Activated CD8-positive, alpha-beta memory T cell treated with anti-CD3 and anti-CD28 coated beads, Interleukin-2, amount 10 ng/mL, durations not matched to agents 7 days and 5 days (primary cell): ENCODE measurements at regions not wholly inside any gene's neighbourhood (a gene's known extent, or its start where the extent isn't known, plus 50 kb on each side); places are given as distances from the start of the nearest gene placed in this dataset.

ENCODE experiments used
- ATAC-seq: fragments of 150-1000 bp; cut with Tn5 transposase; one replicate; pipeline ENCODE4 v1.10.0; 2021; ENCODE audit warnings: moderate library complexity
- CTCF ChIA-PET: fragments of 350-600 bp; sonication (Branson Sonifier 250); formaldehyde crosslinking; loops from one replicate; lab custom pipeline; 2021; ENCODE audit warnings: antibody characterized with exemption; lab: Charles Lee
- DNase-seq: peaks from one replicate; pipeline ENCODE4 v3.0.0-alpha.2; 2020
- H3K27ac Mint-ChIP-seq: one replicate; pipeline ENCODE4 v1.8.0; 2021; ENCODE audit warnings: mild to moderate bottlenecking, mixed read lengths
- H3K27me3 Mint-ChIP-seq: one replicate; pipeline ENCODE4 v1.8.0; 2021; ENCODE audit warnings: mixed read lengths
- H3K36me3 Mint-ChIP-seq: one replicate; pipeline ENCODE4 v1.8.0; 2021; ENCODE audit warnings: mild to moderate bottlenecking, mixed read lengths
- H3K4me1 Mint-ChIP-seq: one replicate; pipeline ENCODE4 v1.8.0; 2021; ENCODE audit warnings: mixed read lengths
- H3K4me3 Mint-ChIP-seq: one replicate; pipeline ENCODE4 v1.8.0; 2021; ENCODE audit warnings: mild to moderate bottlenecking, moderate library complexity, mixed read lengths
- H3K9me3 Mint-ChIP-seq: one replicate; pipeline ENCODE4 v1.8.0; 2022; ENCODE audit warnings: low read depth, mixed read lengths

DNA sequence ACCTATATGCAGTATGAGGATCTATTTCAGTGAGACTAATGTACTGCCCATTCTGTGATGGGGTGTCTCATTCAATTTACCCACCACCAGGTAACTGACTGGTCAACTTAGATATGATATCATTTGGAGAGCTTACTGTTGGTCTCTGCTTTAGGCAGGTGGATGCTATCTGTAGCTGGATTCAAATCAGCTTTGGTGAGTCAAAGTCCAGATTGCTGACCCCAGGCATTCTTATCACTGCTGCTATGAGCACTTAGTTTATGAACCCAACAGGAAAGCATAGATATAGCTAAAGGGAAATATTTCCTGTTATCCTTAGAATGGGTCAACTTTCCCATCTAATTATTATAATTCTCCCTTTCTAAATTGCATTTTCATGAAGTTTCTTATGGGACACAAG, 1295.2 kb upstream of the SPRY2 start:
- Mint-ChIP-seq H3K4me1 (no peaks in the 10 kb centered on the region), H3K9me3 (peaks cover 4% of the 10 kb centered on the region), H3K27me3 (no peaks in the 10 kb centered on the region), H3K27ac (no peak overlapping the region), H3K4me3 (no peak overlapping the region), H3K36me3 (no peaks in the 10 kb centered on the region)
- ATAC-seq (no peak), DNase-seq (no peak)
- CTCF ChIA-PET: no interaction called here

DNA sequence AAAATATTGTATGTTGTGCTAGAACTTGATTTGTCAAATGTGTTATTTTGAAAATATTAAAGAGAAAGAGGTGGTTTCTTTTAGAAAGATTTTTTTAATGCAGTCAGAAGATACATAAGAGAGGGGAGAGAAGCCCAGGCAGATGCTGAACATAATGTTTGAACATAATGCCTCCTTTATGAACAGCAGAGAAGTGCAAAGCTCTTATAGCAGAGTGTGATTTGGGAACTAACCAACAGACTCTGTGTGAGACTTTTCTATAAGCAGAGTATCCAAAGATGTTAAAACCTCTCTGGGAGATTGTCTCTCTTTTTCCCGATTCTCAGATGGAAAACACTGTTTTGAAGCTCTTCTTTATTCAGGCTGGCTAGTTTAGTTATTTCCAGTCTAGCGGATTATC, 1274.1 kb upstream of the SPRY2 start:
- no peaks in the 10 kb centered on the region for H3K36me3 Mint-ChIP-seq
- CTCF ChIA-PET: no interaction called here
- DNase-seq: no peak
- H3K27me3 Mint-ChIP-seq: no peaks in the 10 kb centered on the region
- H3K4me3 Mint-ChIP-seq: no peak overlapping the region
- H3K27ac Mint-ChIP-seq: no peak overlapping the region
- no peaks in the 10 kb centered on the region for H3K4me1 Mint-ChIP-seq
- peaks cover 3% of the 10 kb centered on the region for H3K9me3 Mint-ChIP-seq
- ATAC-seq: no peak

DNA sequence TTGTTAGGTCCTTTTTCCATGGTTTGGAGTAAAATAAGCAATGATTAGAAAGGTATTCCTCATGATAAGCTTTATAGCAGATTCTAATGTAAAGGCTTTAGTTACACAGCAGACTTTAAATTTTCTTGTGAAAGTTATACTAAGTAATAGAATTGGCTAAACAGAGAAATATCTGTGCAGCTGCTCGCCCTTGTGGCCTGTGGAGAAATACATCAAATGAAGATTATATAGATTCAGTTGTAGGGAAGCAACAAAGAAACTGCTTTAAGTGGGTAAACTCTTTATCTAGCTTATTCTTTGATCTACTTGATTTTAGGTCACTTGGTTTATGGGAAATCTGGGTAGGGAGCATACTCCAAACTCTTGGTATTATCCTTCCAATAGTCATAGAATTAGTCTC, 1269.7 kb upstream of the SPRY2 start:
- CTCF ChIA-PET: no interaction called here

DNA sequence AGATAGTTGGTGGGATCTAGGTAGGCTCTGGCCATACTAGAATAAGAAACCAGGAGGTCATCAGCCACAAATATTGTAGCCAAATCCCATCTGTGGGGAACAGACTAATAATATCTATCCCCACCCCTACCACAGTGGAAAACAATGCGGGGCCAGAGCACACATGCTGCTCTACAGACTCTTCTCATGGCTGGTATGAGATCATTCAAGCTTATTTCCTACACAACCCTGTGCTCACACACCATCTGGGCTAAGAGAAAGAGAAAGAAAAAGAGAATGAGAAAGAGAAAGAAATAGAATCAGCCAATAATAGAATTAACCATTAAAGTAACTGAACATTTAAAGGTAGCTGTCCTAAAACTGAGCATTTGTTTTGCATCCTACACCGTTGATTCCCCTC, 1268.4 kb upstream of the SPRY2 start:
- Mint-ChIP-seq H3K36me3 (no peaks in the 10 kb centered on the region), H3K27ac (no peak overlapping the region), H3K4me1 (no peaks in the 10 kb centered on the region), H3K27me3 (no peaks in the 10 kb centered on the region), H3K9me3 (peaks cover 3% of the 10 kb centered on the region), H3K4me3 (no peak overlapping the region)
- DNase-seq: no peak
- CTCF ChIA-PET: no interaction called here
- ATAC-seq: no peak

More for the DNA sequence above, 1269.7 kb upstream of the SPRY2 start:
- no peaks in the 10 kb centered on the region for H3K4me1 Mint-ChIP-seq
- no peak for ATAC-seq
- no peaks in the 10 kb centered on the region for H3K36me3 Mint-ChIP-seq
- no peaks in the 10 kb centered on the region for H3K27me3 Mint-ChIP-seq
- peaks cover 3% of the 10 kb centered on the region for H3K9me3 Mint-ChIP-seq
- no peak overlapping the region for H3K27ac Mint-ChIP-seq
- DNase-seq: no peak
- H3K4me3 Mint-ChIP-seq: no peak overlapping the region

DNA sequence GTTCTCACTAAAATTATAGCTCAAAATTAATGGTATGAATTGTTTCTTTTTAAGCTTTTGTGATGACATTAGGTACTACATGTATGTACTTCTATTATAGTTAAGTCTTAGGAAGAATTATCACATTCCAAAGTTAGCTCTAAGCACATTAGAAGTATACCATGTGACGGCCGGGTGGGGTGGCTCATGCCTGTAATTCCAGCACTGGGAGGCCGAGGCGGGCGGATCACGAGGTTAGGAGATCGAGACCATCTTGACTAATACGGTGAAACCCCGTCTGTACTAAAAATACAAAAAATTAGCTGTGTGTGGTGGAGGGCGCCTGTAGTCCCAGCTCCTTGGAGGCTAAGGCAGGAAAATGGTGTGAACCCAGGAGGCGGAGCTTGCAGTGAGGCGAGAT, 1265.1 kb upstream of the SPRY2 start:
- H3K27ac Mint-ChIP-seq: no peak overlapping the region
- no peaks in the 10 kb centered on the region for H3K27me3 Mint-ChIP-seq
- H3K4me3 Mint-ChIP-seq: no peak overlapping the region
- no peaks in the 10 kb centered on the region for H3K36me3 Mint-ChIP-seq
- no peaks in the 10 kb centered on the region for H3K4me1 Mint-ChIP-seq
- ATAC-seq: no peak
- CTCF ChIA-PET: interaction anchor here (0.7 kb wide), 1 partner anchor 434 kb away, joined by 3 read pairs; no protein-coding TSS in a partner anchor
- H3K9me3 Mint-ChIP-seq: peaks cover 6% of the 10 kb centered on the region
- DNase-seq: no peak

DNA sequence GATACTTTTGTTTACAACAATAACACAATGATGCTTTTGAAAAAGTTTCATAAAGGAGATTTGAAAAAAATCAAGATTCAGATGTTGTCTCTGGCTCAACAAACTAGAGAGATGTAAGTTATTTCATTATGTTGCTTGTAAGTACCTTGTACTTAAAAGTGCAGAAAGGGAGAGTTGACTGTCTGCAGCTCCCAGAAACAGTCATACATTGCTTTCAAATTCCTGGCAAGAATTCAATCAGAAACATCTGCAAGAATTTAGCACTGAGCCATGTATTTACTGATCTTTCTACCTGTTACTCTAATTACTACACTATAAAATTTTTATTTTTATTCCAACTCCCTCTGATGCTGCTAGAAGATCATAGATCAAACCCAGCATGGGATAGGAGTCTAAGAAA, 1261.3 kb upstream of the SPRY2 start:
- no peaks in the 10 kb centered on the region for H3K4me1 Mint-ChIP-seq
- CTCF ChIA-PET: no interaction called here
- ATAC-seq: no peak
- DNase-seq: no peak
- no peaks in the 10 kb centered on the region for H3K36me3 Mint-ChIP-seq
- peaks cover 8% of the 10 kb centered on the region for H3K9me3 Mint-ChIP-seq
- no peak overlapping the region for H3K4me3 Mint-ChIP-seq
- no peak overlapping the region for H3K27ac Mint-ChIP-seq
- H3K27me3 Mint-ChIP-seq: no peaks in the 10 kb centered on the region

DNA sequence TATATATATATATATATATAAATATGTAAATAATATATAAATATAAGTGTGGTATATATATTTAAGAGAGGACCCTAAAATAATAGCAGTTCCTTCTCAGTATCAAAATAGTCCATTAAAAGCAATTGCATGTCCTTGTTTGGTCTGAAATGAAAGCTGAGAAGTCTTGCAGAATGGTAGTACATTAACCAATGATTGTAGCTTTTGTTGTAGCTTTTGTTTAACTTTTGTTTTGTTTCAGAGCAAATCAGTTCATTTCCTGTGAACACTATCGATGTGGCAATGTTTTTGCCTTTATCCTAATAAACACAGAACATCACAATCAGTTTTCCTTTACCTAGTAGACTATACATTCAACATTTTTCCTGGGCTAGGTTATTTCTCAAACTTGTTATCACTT, 1256.2 kb upstream of the SPRY2 start:
- Mint-ChIP-seq H3K4me3 (no peak overlapping the region), H3K36me3 (no peaks in the 10 kb centered on the region), H3K27ac (no peak overlapping the region), H3K4me1 (no peaks in the 10 kb centered on the region), H3K27me3 (no peaks in the 10 kb centered on the region), H3K9me3 (peaks cover 10% of the 10 kb centered on the region)
- CTCF ChIA-PET: no interaction called here
- DNase-seq (no peak), ATAC-seq (no peak)

DNA sequence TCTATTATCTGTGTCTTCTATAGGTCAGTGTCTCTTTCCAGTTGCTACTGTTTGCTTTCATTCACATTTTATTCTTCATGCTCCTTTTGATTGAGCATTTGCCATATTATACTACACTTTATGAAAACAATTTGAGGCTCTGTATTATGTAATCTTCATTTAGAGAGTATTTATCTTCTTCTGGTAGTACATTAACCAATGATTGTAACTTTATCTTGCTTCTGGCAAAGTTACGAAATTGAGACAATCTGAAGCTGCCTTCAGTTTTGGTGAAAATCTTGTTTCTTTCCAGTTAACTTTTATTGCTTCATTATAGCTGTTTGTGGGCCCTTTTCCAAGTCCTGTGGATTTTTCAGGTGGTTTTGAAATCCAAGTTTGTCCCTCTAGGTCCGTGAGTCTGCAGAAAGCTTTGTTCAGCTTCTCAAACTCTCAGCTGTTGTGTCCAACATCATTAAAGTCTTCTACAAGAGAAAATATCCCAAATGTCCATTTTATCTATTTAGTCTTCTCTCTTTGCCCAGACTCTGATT, 1255.4 kb upstream of the SPRY2 start:
- Mint-ChIP-seq H3K4me3 (no peak overlapping the region), H3K36me3 (no peaks in the 10 kb centered on the region), H3K27ac (no peak overlapping the region), H3K9me3 (peaks cover 7% of the 10 kb centered on the region), H3K4me1 (no peaks in the 10 kb centered on the region), H3K27me3 (no peaks in the 10 kb centered on the region)
- ATAC-seq (no peak), DNase-seq (no peak)
- CTCF ChIA-PET: no interaction called here

DNA sequence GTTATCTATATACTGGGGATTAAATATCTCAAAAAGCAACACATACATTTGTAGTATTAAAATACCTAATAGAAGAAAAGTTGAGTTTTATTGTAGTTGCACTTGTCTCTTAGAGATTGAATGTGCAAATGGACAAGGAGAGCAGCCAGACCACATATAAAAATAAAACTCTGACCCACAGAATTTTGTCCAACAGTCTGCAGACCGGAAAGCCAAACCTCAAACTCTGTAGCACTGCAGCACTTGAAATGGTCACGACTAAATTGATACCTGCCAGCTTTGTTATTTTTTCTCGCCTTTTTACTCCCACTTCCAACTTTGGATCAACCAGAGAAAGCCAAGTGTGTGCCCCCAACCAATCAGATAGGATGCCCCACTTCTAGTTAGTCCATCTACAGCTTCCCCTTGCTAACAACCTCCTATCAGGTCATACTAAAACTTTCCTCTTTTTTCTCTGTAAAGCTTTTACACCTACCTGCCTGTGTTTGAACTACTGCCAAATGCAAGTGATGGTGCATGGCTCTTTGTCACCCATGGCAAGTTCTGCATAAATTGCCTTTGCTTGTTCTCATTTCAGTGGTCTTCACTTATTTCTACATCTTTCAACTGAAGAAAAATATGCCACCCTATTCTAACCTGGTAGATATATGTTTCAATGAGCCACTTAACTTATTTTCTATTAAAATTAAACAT, 1250.7 kb upstream of the SPRY2 start:
- H3K9me3 Mint-ChIP-seq: peaks cover 5% of the 10 kb centered on the region
- CTCF ChIA-PET: no interaction called here

DNA sequence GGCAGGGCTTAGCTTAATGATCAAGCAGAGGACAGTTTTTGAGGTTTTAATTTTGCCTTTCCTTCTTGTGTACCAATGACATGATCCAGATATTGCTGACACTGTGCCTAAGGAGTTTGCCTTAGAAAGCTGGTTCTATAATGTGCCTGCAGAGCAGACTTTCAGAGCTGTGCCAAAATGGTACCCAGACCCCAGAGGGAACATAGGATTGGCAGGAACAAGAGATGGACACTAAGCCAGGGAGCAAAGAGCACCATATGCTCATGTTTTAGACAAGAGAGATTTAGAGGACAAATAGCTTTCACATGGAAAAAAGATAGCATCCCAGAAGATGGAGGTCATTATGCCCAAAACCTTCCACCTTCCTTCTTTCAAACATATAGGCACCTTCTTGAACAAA, 1241.5 kb upstream of the SPRY2 start:
- no peaks in the 10 kb centered on the region for H3K4me1 Mint-ChIP-seq
- DNase-seq (no peak), ATAC-seq (no peak)
- CTCF ChIA-PET: no interaction called here
- no peaks in the 10 kb centered on the region for H3K9me3 Mint-ChIP-seq
- H3K36me3 Mint-ChIP-seq: no peaks in the 10 kb centered on the region
- no peak overlapping the region for H3K27ac Mint-ChIP-seq
- H3K4me3 Mint-ChIP-seq: no peak overlapping the region
- H3K27me3 Mint-ChIP-seq: no peaks in the 10 kb centered on the region

More for the DNA sequence above, 1250.7 kb upstream of the SPRY2 start:
- H3K4me1 Mint-ChIP-seq: no peaks in the 10 kb centered on the region
- no peak for ATAC-seq
- H3K27me3 Mint-ChIP-seq: no peaks in the 10 kb centered on the region
- DNase-seq: no peak
- no peak overlapping the region for H3K4me3 Mint-ChIP-seq
- no peaks in the 10 kb centered on the region for H3K36me3 Mint-ChIP-seq
- H3K27ac Mint-ChIP-seq: no peak overlapping the region

DNA sequence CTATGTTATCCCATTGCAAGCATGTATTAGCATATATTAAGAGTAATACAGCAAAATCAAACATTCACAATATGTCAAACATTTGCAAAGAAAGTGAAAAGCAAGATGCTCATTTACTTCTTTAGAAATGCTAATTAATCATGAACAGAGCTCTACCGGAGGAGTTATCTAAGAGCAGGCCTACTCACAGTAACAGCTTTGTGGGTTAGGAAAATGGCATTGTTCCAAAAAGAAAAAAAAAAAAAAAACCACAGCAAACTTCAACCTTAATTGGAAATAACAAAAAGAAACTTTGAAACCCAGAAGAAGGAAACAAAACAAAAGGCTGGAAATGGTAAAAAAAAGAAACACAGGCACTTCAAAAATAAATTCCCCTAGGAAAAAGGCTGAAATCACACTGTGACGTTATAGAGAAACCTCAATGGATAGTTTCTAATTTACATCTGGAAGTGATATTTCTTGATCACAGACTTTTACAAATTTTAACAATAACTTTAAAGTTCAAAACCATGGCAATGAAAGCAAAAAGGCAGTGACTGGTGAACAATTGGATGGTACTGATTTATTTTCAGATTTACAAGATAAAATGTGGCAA, 1236.8 kb upstream of the SPRY2 start:
- no peak for ATAC-seq

DNA sequence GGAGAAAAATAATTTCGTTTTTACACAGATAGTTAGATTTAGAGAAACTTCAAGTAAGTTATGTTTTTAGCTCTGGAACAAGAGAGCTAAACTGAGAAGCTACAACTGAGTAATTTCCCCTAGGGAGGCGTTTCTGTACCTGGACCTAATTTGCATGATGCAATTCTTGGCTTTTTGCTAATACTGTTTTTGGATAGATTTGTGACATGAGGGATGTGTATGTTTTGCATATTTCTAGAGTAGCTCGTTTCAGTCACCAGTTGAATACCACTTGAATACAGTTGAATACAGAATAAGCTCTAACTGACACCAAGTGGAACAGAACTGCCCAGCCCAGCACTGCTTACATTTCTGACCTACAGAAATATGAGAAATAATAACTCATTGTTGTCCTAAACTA, 1227.9 kb upstream of the SPRY2 start:
- no peaks in the 10 kb centered on the region for H3K4me1 Mint-ChIP-seq
- DNase-seq (no peak), ATAC-seq (no peak)
- H3K27ac Mint-ChIP-seq: no peak overlapping the region
- peaks cover 4% of the 10 kb centered on the region for H3K9me3 Mint-ChIP-seq
- CTCF ChIA-PET: no interaction called here
- H3K4me3 Mint-ChIP-seq: no peak overlapping the region
- no peaks in the 10 kb centered on the region for H3K36me3 Mint-ChIP-seq
- no peaks in the 10 kb centered on the region for H3K27me3 Mint-ChIP-seq

More for the DNA sequence above, 1236.8 kb upstream of the SPRY2 start:
- Mint-ChIP-seq H3K27ac (no peak overlapping the region), H3K27me3 (no peaks in the 10 kb centered on the region), H3K4me1 (no peaks in the 10 kb centered on the region), H3K36me3 (no peaks in the 10 kb centered on the region), H3K9me3 (no peaks in the 10 kb centered on the region), H3K4me3 (no peak overlapping the region)
- CTCF ChIA-PET: no interaction called here
- no peak for DNase-seq

DNA sequence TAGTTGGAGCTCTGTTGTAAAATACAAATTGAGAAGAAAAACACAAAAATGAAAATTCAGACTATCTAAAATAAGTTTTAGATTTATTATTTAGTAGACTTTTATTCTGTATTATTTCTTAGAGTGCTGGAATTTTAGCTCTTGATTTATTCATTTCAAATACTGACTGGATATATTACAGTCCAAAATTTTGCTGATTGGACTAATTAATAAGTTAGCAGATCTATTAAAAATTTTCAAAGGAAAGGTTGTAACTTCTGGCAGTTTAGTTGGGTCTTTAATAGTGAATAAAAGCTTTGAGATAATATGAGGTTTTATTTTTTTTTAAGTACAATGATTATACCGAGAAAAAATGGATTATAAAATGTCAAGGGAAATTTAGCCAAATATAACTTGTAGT, 1224.9 kb upstream of the SPRY2 start:
- H3K4me3 Mint-ChIP-seq: no peak overlapping the region
- ATAC-seq (no peak), DNase-seq (no peak)
- H3K27me3 Mint-ChIP-seq: no peaks in the 10 kb centered on the region
- CTCF ChIA-PET: no interaction called here
- H3K4me1 Mint-ChIP-seq: no peaks in the 10 kb centered on the region
- H3K27ac Mint-ChIP-seq: no peak overlapping the region
- no peaks in the 10 kb centered on the region for H3K36me3 Mint-ChIP-seq
- peaks cover 4% of the 10 kb centered on the region for H3K9me3 Mint-ChIP-seq

DNA sequence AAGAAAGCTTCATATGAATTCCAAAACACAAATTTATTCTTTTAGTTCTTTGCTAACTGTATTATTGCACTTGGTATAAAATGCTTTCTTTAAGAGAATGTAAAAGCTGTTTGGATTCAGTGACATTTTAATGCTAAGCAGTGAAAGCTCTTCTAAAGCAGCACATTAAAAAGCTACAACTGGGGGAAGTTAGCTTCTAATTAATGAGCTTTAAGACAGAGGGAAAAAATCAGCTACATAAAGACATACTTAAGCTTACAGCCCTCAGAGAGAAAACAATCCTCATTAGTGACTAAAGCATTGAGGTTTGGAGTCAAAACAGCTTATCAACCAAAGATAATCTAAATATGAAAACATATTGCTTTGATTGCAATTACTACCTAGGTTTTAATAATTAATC, 1222.2 kb upstream of the SPRY2 start:
- no peaks in the 10 kb centered on the region for H3K27me3 Mint-ChIP-seq
- no peak overlapping the region for H3K4me3 Mint-ChIP-seq
- no peak for DNase-seq
- H3K27ac Mint-ChIP-seq: no peak overlapping the region
- H3K4me1 Mint-ChIP-seq: no peaks in the 10 kb centered on the region
- no peaks in the 10 kb centered on the region for H3K36me3 Mint-ChIP-seq
- CTCF ChIA-PET: no interaction called here
- peaks cover 2% of the 10 kb centered on the region for H3K9me3 Mint-ChIP-seq
- ATAC-seq: no peak
